NCI-H526 treated with DMSO at 0.1 percent for 48 hours (cell line): ENCODE measurements at regions not wholly inside any gene's neighbourhood (a gene's known extent, or its start where the extent isn't known, plus 50 kb on each side); places are given as distances from the start of the nearest gene placed in this dataset.

ENCODE experiments used
- DNase-seq: peaks from one replicate; lab custom pipeline; 2025; lab: John Stamatoyannopoulos, UW

- DNase-seq = no peak
These were observed 547.2 kb downstream of the ETV1 start for GRCh38 chr7:13442226-13442625.

GRCh38 chr7:13447637-13448036 is 541.8 kb downstream of the ETV1 start:
- no peak for DNase-seq

- DNase-seq = no peak
These were observed 541.2 kb downstream of the ETV1 start for GRCh38 chr7:13448243-13448642.

- DNase-seq = no peak
These were observed 540.0 kb downstream of the ETV1 start for GRCh38 chr7:13449460-13449859.

- no peak for DNase-seq
These were observed 534.4 kb downstream of the ETV1 start for GRCh38 chr7:13454916-13455592.

GRCh38 chr7:13457790-13458189 is 531.7 kb downstream of the ETV1 start:
- DNase-seq = no peak

GRCh38 chr7:13466874-13467547 is 522.5 kb downstream of the ETV1 start:
- DNase-seq = no peak

- DNase-seq = no peak
These were observed 512.5 kb downstream of the ETV1 start for GRCh38 chr7:13476881-13477444.

GRCh38 chr7:13489386-13489785 is 500.1 kb downstream of the ETV1 start:
- no peak for DNase-seq

- no peak for DNase-seq
These were observed 492.5 kb downstream of the ETV1 start for GRCh38 chr7:13496976-13497375.

GRCh38 chr7:13508586-13508985 is 480.9 kb downstream of the ETV1 start:
- DNase-seq = no peak

- no peak for DNase-seq
These were observed 470.7 kb downstream of the ETV1 start for GRCh38 chr7:13518738-13519137.

GRCh38 chr7:13524076-13524475 is 465.4 kb downstream of the ETV1 start:
- no peak for DNase-seq

- no peak for DNase-seq
These were observed 457.3 kb downstream of the ETV1 start for GRCh38 chr7:13532028-13532753.

- no peak for DNase-seq
These were observed 450.8 kb downstream of the ETV1 start for GRCh38 chr7:13538669-13539068.

GRCh38 chr7:13540429-13540828 is 449.0 kb downstream of the ETV1 start:
- no peak for DNase-seq

GRCh38 chr7:13541326-13541725 is 448.1 kb downstream of the ETV1 start:
- no peak for DNase-seq

- no peak for DNase-seq
These were observed 447.0 kb downstream of the ETV1 start for GRCh38 chr7:13542451-13542850.

GRCh38 chr7:13551503-13551902 is 438.0 kb downstream of the ETV1 start:
- DNase-seq = no peak

- DNase-seq = no peak
These were observed 429.0 kb downstream of the ETV1 start for GRCh38 chr7:13560441-13560840.

- no peak for DNase-seq
These were observed 426.2 kb downstream of the ETV1 start for GRCh38 chr7:13563257-13563656.

- no peak for DNase-seq
These were observed 425.8 kb downstream of the ETV1 start for GRCh38 chr7:13563680-13564079.
